ENCODE measurements at regions not wholly inside any gene's neighbourhood (a gene's known extent, or its start where the extent isn't known, plus 50 kb on each side); places are given as distances from the start of the nearest gene placed in this dataset.

DNA sequence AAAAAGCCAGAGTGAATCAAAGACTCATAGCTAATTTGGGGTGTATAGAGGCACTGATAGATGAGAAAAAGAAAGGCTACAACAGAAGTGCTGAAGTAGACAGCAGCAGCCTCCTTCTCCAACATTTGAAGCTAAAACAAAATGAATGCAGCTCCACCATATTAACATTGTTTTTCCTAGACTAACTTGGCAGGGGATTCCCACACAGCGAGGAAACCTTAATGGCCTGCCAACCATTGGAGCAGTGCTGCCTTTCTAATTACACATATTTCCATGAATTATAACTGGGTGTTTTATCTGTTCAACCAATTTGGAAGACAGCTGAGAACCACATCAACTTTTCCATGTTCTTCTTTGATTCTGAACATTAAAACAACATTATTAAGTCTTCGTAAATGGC, 478.6 kb downstream of the LIG4 start (continued):
- TF ChIP-seq, protein P1, sequence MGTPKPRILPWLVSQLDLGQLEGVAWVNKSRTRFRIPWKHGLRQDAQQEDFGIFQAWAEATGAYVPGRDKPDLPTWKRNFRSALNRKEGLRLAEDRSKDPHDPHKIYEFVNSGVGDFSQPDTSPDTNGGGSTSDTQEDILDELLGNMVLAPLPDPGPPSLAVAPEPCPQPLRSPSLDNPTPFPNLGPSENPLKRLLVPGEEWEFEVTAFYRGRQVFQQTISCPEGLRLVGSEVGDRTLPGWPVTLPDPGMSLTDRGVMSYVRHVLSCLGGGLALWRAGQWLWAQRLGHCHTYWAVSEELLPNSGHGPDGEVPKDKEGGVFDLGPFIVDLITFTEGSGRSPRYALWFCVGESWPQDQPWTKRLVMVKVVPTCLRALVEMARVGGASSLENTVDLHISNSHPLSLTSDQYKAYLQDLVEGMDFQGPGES (IDR thresholded peaks at IDR 0.05; ENCODE audit: low read depth, low read length): no peak
- TF ChIP-seq RCOR1 (IDR thresholded peaks at IDR 0.05; ENCODE audit: low read length) (no peak), TAF1 (IDR thresholded peaks at IDR 0.05; ENCODE audit: borderline replicate concordance, low read depth, low read length) (no peak)
- TF ChIP-seq, protein P2, sequence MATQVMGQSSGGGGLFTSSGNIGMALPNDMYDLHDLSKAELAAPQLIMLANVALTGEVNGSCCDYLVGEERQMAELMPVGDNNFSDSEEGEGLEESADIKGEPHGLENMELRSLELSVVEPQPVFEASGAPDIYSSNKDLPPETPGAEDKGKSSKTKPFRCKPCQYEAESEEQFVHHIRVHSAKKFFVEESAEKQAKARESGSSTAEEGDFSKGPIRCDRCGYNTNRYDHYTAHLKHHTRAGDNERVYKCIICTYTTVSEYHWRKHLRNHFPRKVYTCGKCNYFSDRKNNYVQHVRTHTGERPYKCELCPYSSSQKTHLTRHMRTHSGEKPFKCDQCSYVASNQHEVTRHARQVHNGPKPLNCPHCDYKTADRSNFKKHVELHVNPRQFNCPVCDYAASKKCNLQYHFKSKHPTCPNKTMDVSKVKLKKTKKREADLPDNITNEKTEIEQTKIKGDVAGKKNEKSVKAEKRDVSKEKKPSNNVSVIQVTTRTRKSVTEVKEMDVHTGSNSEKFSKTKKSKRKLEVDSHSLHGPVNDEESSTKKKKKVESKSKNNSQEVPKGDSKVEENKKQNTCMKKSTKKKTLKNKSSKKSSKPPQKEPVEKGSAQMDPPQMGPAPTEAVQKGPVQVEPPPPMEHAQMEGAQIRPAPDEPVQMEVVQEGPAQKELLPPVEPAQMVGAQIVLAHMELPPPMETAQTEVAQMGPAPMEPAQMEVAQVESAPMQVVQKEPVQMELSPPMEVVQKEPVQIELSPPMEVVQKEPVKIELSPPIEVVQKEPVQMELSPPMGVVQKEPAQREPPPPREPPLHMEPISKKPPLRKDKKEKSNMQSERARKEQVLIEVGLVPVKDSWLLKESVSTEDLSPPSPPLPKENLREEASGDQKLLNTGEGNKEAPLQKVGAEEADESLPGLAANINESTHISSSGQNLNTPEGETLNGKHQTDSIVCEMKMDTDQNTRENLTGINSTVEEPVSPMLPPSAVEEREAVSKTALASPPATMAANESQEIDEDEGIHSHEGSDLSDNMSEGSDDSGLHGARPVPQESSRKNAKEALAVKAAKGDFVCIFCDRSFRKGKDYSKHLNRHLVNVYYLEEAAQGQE (IDR thresholded peaks at IDR 0.05; ENCODE audit: low read depth, low read length): no peak

DNA sequence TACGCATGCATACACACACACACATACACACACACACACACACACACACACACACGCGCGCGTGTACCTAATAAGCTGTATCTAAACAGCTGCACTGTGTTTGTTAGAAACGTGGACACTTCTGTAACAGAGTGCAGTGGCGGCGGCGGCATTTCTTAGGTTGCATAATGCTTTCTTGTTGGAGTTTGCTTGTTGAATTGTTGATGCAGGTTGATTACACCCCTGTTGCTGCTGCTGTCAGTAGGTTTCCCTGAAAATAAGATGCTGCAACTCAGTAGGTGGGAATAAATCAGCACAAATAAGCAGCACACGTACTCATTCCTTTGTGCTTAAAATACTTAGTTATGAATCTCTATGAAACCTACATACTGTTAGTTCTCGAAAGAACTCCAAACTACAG, 479.2 kb downstream of the LIG4 start:
- Histone ChIP-seq H3K9me2 (no peaks in the 10 kb centered on the region), H3K9me3 (no peaks in the 10 kb centered on the region), H2AFZ (ENCODE audit: low read depth) (no peak overlapping the region), H3K27ac (ENCODE audit: low read depth in 2 of 2, low read length in 1 of 2) (no peak overlapping the region), H3K4me2 (no peak overlapping the region), H3K9ac (no peak overlapping the region), H3K4me1 (ENCODE audit: control insufficient read depth in 1 of 2, insufficient read depth in 2 of 2, low read depth in 1 of 2, low read length in 1 of 2) (no peaks in the 10 kb centered on the region; a peak in 3 of 4 replicates), H3K79me2 (ENCODE audit: insufficient read depth) (peaks cover 61% of the 10 kb centered on the region), H3K36me3 (replicated peaks in 1 of 2; ENCODE audit: control insufficient read depth in 1 of 2, insufficient read depth in 2 of 2, low read length in 1 of 2) (no peaks in the 10 kb centered on the region), H3K27me3 (ENCODE audit: insufficient read depth) (no peaks in the 10 kb centered on the region), H3K4me3 (ENCODE audit: low read depth in 2 of 2, low read length in 1 of 2) (no peak overlapping the region), H3F3A (replicated peaks; ENCODE audit: insufficient read depth) (peaks cover 8% of the 10 kb centered on the region), H4K20me1 (ENCODE audit: insufficient read depth) (peaks cover 17% of the 10 kb centered on the region; the same call in 1 of the 2 replicates)
- 76% methylated on average over 11 of the region's 11 CpGs for WGBS (ENCODE audit: low lambda C conversion rate)
- DNase-seq: no peak
- TF ChIP-seq NFIC (IDR thresholded peaks at IDR 0.05; ENCODE audit: borderline replicate concordance) (no peak), FOXJ3 (CRISPR knock-in tag; IDR thresholded peaks at IDR 0.05) (no peak), GATA2 (CRISPR knock-in tag; IDR thresholded peaks at IDR 0.05) (no peak), YY1 (IDR thresholded peaks at IDR 0.05; ENCODE audit: low read depth) (no peak), SIN3A (IDR thresholded peaks at IDR 0.05; ENCODE audit: borderline replicate concordance, low read depth, low read length) (no peak), JUND (IDR thresholded peaks at IDR 0.05) (no peak), MEF2A (IDR thresholded peaks at IDR 0.05; ENCODE audit: borderline replicate concordance, low read depth) (no peak), ELF1 (IDR thresholded peaks at IDR 0.05) (no peak), TCF12 (IDR thresholded peaks at IDR 0.05) (no peak), FOXM1 (IDR thresholded peaks at IDR 0.05; ENCODE audit: low read depth) (no peak)
- TF ChIP-seq, protein P3, sequence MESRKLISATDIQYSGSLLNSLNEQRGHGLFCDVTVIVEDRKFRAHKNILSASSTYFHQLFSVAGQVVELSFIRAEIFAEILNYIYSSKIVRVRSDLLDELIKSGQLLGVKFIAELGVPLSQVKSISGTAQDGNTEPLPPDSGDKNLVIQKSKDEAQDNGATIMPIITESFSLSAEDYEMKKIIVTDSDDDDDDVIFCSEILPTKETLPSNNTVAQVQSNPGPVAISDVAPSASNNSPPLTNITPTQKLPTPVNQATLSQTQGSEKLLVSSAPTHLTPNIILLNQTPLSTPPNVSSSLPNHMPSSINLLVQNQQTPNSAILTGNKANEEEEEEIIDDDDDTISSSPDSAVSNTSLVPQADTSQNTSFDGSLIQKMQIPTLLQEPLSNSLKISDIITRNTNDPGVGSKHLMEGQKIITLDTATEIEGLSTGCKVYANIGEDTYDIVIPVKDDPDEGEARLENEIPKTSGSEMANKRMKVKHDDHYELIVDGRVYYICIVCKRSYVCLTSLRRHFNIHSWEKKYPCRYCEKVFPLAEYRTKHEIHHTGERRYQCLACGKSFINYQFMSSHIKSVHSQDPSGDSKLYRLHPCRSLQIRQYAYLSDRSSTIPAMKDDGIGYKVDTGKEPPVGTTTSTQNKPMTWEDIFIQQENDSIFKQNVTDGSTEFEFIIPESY (IDR thresholded peaks at IDR 0.05; ENCODE audit: borderline replicate concordance, low read depth): no peak
- TF ChIP-seq, protein P4, sequence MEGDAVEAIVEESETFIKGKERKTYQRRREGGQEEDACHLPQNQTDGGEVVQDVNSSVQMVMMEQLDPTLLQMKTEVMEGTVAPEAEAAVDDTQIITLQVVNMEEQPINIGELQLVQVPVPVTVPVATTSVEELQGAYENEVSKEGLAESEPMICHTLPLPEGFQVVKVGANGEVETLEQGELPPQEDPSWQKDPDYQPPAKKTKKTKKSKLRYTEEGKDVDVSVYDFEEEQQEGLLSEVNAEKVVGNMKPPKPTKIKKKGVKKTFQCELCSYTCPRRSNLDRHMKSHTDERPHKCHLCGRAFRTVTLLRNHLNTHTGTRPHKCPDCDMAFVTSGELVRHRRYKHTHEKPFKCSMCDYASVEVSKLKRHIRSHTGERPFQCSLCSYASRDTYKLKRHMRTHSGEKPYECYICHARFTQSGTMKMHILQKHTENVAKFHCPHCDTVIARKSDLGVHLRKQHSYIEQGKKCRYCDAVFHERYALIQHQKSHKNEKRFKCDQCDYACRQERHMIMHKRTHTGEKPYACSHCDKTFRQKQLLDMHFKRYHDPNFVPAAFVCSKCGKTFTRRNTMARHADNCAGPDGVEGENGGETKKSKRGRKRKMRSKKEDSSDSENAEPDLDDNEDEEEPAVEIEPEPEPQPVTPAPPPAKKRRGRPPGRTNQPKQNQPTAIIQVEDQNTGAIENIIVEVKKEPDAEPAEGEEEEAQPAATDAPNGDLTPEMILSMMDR (IDR thresholded peaks at IDR 0.05): no peak
- TF ChIP-seq, protein P2 (IDR thresholded peaks at IDR 0.05; ENCODE audit: low read depth, low read length): no peak
- TF ChIP-seq, protein P5, sequence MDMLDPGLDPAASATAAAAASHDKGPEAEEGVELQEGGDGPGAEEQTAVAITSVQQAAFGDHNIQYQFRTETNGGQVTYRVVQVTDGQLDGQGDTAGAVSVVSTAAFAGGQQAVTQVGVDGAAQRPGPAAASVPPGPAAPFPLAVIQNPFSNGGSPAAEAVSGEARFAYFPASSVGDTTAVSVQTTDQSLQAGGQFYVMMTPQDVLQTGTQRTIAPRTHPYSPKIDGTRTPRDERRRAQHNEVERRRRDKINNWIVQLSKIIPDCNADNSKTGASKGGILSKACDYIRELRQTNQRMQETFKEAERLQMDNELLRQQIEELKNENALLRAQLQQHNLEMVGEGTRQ (IDR thresholded peaks at IDR 0.05; ENCODE audit: borderline replicate concordance, low read depth, low read length): no peak
- ChIA-PET CTCF (interaction anchor here (1.0 kb wide), 1 partner anchor 16 kb away, joined by 4 read pairs; no protein-coding TSS in a partner anchor), POLR2A (no interaction called here)
